GM23338 (cell line): ENCODE measurements at regions not wholly inside any gene's neighbourhood (a gene's known extent, or its start where the extent isn't known, plus 50 kb on each side); places are given as distances from the start of the nearest gene placed in this dataset.

Experiments used
- ATAC-seq: fragments of 200-7000 bp; cut with Tn5 transposase; 3 replicates; pipeline ENCODE4 v1.9.1; 2020
- DNase-seq: peaks from one replicate; pipeline ENCODE4 v3.0.0-alpha.2; 2015; ENCODE audit warnings: low spot score
- H2AFZ ChIP-seq: fragments of 200-600 bp; sonication (generic); 2 replicates; pipeline ENCODE4 v1.8.0; 2016; ENCODE audit warnings: antibody characterized with exemption, mild to moderate bottlenecking, moderate library complexity
- H3F3A ChIP-seq: fragments of 200-600 bp; sonication (generic); replicated peaks from 2 replicates; pipeline ENCODE4 v1.8.0; 2017; ENCODE audit warnings: antibody characterized with exemption, mixed run types, low read depth
- H3K27ac ChIP-seq: fragments of 200-600 bp; sonication (generic); 2 replicates; pipeline ENCODE4 v1.6.1; 2016; ENCODE audit warnings: low read depth
- H3K27me3 ChIP-seq: fragments of 200-600 bp; sonication (generic); 2 replicates; pipeline ENCODE4 v1.8.0; 2016; ENCODE audit warnings: mild to moderate bottlenecking, mixed run types, moderate library complexity; ENCODE audit not compliant: insufficient read depth
- H3K36me3 ChIP-seq: fragments of 200-600 bp; sonication (generic); 2 replicates; pipeline ENCODE4 v1.8.0; 2016; ENCODE audit warnings: mild to moderate bottlenecking; ENCODE audit not compliant: insufficient read depth
- H3K4me1 ChIP-seq: fragments of 200-600 bp; sonication (generic); 2 replicates; pipeline ENCODE4 v1.8.0; 2016; ENCODE audit warnings: mild to moderate bottlenecking, moderate library complexity; ENCODE audit not compliant: insufficient read depth
- H3K4me2 ChIP-seq: fragments of 200-600 bp; sonication (generic); 2 replicates; pipeline ENCODE4 v1.7.1; 2017; ENCODE audit warnings: mixed run types
- H3K4me3 ChIP-seq: fragments of 200-600 bp; sonication (generic); 2 replicates; pipeline ENCODE4 v1.6.1; 2016; ENCODE audit warnings: mixed run types
- H3K79me2 ChIP-seq: fragments of 200-600 bp; sonication (generic); replicated peaks from 2 replicates; pipeline ENCODE4 v1.8.0; 2017; ENCODE audit warnings: mild to moderate bottlenecking; ENCODE audit not compliant: insufficient read depth
- H3K9me2 ChIP-seq: fragments of 200-600 bp; sonication (generic); 2 replicates; pipeline ENCODE4 v1.8.0; 2017; ENCODE audit not compliant: insufficient read depth
- H4K20me1 ChIP-seq: fragments of 200-600 bp; sonication (generic); replicated peaks from 2 replicates; pipeline ENCODE4 v1.8.0; 2017; ENCODE audit warnings: mild to moderate bottlenecking; ENCODE audit not compliant: insufficient read depth
- H3K27ac Mint-ChIP-seq: 2 replicates; pipeline ENCODE4 v1.8.0; 2020; ENCODE audit warnings: inconsistent platforms, mild to moderate bottlenecking, moderate library complexity, mixed read lengths
- H3K27me3 Mint-ChIP-seq: 3 replicates; pipeline ENCODE4 v1.8.0; 2022; ENCODE audit warnings: low read depth, mild to moderate bottlenecking, moderate library complexity, mixed read lengths, inconsistent platforms; ENCODE audit not compliant: insufficient read depth, poor library complexity
- H3K36me3 Mint-ChIP-seq: 3 replicates; pipeline ENCODE4 v1.8.0; 2021; ENCODE audit warnings: low read depth, mild to moderate bottlenecking, inconsistent platforms, moderate library complexity, mixed read lengths
- H3K4me1 Mint-ChIP-seq: 3 replicates; pipeline ENCODE4 v1.8.0; 2020; ENCODE audit warnings: mild to moderate bottlenecking, inconsistent platforms, mixed read lengths
- H3K4me3 Mint-ChIP-seq: 3 replicates; pipeline ENCODE4 v1.8.0; 2021; ENCODE audit warnings: moderate library complexity, mild to moderate bottlenecking, inconsistent platforms, mixed read lengths
- H3K9me3 Mint-ChIP-seq: 3 replicates; pipeline ENCODE4 v1.8.0; 2020; ENCODE audit warnings: moderate library complexity, mild to moderate bottlenecking, inconsistent platforms, mixed read lengths
- CTCF ChIP-seq, 2 experiments: fragments of 200-600 bp in 1 of 2; sonication (generic) in 1 of 2; conservative IDR thresholded peaks; 2 replicates each; pipeline versions ENCODE4 v1.5.1 to v1.6.1; 2016 to 2017; ENCODE audit warnings: antibody characterized with exemption in 2 of 2, low read depth in 2 of 2, mild to moderate bottlenecking in 2 of 2, moderate library complexity in 1 of 2
- ETS1 ChIP-seq: IDR thresholded peaks from 2 replicates; pipeline ENCODE4 v1.6.1; 2016; ENCODE audit warnings: antibody characterized with exemption
- EZH2 ChIP-seq: fragments of 200-600 bp; sonication (generic); IDR thresholded peaks from one replicate; pipeline ENCODE4 v1.8.0; 2017; ENCODE audit warnings: antibody characterized with exemption, mild to moderate bottlenecking, low read depth; ENCODE audit not compliant: unreplicated experiment
- EZH2phosphoT487 ChIP-seq: fragments of 200-600 bp; sonication (generic); IDR thresholded peaks from one replicate; pipeline ENCODE4 v1.8.1; 2018; ENCODE audit warnings: antibody characterized with exemption; ENCODE audit not compliant: unreplicated experiment
- ZNF114 ChIP-seq: fragments of 250-450 bp; sonication (Bioruptor Pico); IDR thresholded peaks from 2 replicates; pipeline ENCODE4 v1.5.0; 2020; ENCODE audit warnings: mild to moderate bottlenecking, moderate library complexity
- ZNF331 ChIP-seq: fragments of 250-450 bp; sonication (Bioruptor Pico); IDR thresholded peaks from 2 replicates; pipeline ENCODE4 v1.5.0; 2020; ENCODE audit warnings: low read depth, mild to moderate bottlenecking, moderate library complexity

- Histone ChIP-seq H3K4me1 (no peaks in the 10 kb centered on the region), H3F3A (no peaks in the 10 kb centered on the region), H3K27ac (no peak overlapping the region), H3K4me3 (no peak overlapping the region), H2AFZ (no peak overlapping the region), H3K27me3 (no peaks in the 10 kb centered on the region), H4K20me1 (no peaks in the 10 kb centered on the region), H3K4me2 (no peak overlapping the region), H3K9me2 (no peaks in the 10 kb centered on the region), H3K79me2 (no peaks in the 10 kb centered on the region), H3K36me3 (no peaks in the 10 kb centered on the region)
- Mint-ChIP-seq H3K27ac (no peak overlapping the region), H3K36me3 (no peaks in the 10 kb centered on the region), H3K4me1 (no peaks in the 10 kb centered on the region), H3K27me3 (no peaks in the 10 kb centered on the region), H3K4me3 (no peak overlapping the region), H3K9me3 (no peaks in the 10 kb centered on the region)
- TF ChIP-seq EZH2phosphoT487 (no peak), ETS1 (no peak)
- DNase-seq = no peak
- ATAC-seq = no peak
Measured at GRCh38 chr1:86296305-86297205, 99.6 kb downstream of the ODF2L start.

GRCh38 chr1:86289746-86290145 is 106.4 kb downstream of the ODF2L start:
- ATAC-seq = no peak
- Mint-ChIP-seq H3K27ac (no peak overlapping the region), H3K4me1 (no peaks in the 10 kb centered on the region), H3K4me3 (no peak overlapping the region), H3K27me3 (no peaks in the 10 kb centered on the region), H3K9me3 (no peaks in the 10 kb centered on the region), H3K36me3 (no peaks in the 10 kb centered on the region)
- Histone ChIP-seq H3F3A (no peaks in the 10 kb centered on the region), H3K79me2 (no peaks in the 10 kb centered on the region), H3K4me2 (no peak overlapping the region), H3K9me2 (no peaks in the 10 kb centered on the region), H3K4me3 (no peak overlapping the region), H3K27me3 (no peaks in the 10 kb centered on the region), H3K36me3 (no peaks in the 10 kb centered on the region), H3K4me1 (no peaks in the 10 kb centered on the region), H3K27ac (no peak overlapping the region), H2AFZ (no peak overlapping the region), H4K20me1 (no peaks in the 10 kb centered on the region)
- TF ChIP-seq EZH2 = no peak
- DNase-seq = no peak

- Histone ChIP-seq H2AFZ (no peak overlapping the region), H4K20me1 (no peaks in the 10 kb centered on the region), H3K27me3 (no peaks in the 10 kb centered on the region), H3K27ac (no peak overlapping the region), H3K79me2 (no peaks in the 10 kb centered on the region), H3K4me3 (no peak overlapping the region), H3K36me3 (no peaks in the 10 kb centered on the region), H3K4me1 (no peaks in the 10 kb centered on the region), H3K4me2 (no peak overlapping the region), H3F3A (no peaks in the 10 kb centered on the region), H3K9me2 (no peaks in the 10 kb centered on the region)
- H3K27ac Mint-ChIP-seq = no peak overlapping the region
- no peak overlapping the region for H3K4me3 Mint-ChIP-seq
- no peaks in the 10 kb centered on the region for H3K9me3 Mint-ChIP-seq
- H3K4me1 Mint-ChIP-seq = no peaks in the 10 kb centered on the region
- H3K27me3 Mint-ChIP-seq = no peaks in the 10 kb centered on the region
- ATAC-seq = no peak
- no peak for DNase-seq
- no peak for TF ChIP-seq EZH2
- TF ChIP-seq EZH2phosphoT487 = no peak
- no peak for TF ChIP-seq ZNF114 (CRISPR knock-in tag)
- TF ChIP-seq CTCF (conservative IDR thresholded peaks at IDR 0.05; ENCODE audit: low read depth in 2 of 2) = no peak
- no peak for TF ChIP-seq ZNF331 (CRISPR knock-in tag)
- H3K36me3 Mint-ChIP-seq = no peaks in the 10 kb centered on the region
Measured at GRCh38 chr1:86289161-86289560, 107.0 kb downstream of the ODF2L start.
